ENCODE measurements at regions not wholly inside any gene's neighbourhood (a gene's known extent, or its start where the extent isn't known, plus 50 kb on each side); places are given as distances from the start of the nearest gene placed in this dataset.

DNA sequence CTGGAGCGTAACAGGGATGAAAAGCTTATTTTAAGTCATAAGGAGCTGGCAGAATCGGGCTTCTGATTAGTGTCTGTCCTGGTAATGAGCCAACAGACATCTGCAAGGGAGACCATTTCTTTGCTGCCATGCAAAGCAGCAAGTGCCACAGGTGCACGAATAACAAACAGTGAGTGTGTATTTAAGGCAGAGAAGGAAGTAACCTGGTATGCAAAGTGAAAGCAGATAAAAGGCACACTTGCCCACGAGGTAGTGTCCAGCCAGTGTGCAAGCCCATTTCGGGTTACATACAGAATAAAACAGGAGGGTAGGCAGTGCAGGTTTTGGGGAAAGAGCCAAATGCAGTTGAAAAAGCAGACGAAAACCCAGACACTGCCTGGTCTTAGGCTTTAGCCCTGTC, 1153.7 kb downstream of the SI start:
- DNase-seq, result no peak

DNA sequence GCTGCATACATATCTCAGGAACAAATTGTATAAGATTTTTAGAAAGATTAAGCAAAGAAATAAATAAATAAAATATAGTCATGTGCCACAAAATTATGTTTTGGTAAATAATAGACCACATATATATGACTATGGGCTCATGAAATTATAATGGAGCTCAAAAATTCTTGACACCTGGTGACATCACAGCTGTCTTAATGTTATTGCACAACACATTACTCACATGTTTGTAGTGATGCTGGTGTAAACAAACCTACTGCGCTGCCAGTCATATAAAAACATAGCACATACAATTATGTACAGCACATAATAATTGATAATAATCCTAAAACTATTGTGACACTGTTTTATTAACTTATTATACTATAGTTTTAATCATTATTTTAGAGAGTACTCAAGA, 1159.1 kb downstream of the SI start:
- DNase-seq, result no peak

DNA sequence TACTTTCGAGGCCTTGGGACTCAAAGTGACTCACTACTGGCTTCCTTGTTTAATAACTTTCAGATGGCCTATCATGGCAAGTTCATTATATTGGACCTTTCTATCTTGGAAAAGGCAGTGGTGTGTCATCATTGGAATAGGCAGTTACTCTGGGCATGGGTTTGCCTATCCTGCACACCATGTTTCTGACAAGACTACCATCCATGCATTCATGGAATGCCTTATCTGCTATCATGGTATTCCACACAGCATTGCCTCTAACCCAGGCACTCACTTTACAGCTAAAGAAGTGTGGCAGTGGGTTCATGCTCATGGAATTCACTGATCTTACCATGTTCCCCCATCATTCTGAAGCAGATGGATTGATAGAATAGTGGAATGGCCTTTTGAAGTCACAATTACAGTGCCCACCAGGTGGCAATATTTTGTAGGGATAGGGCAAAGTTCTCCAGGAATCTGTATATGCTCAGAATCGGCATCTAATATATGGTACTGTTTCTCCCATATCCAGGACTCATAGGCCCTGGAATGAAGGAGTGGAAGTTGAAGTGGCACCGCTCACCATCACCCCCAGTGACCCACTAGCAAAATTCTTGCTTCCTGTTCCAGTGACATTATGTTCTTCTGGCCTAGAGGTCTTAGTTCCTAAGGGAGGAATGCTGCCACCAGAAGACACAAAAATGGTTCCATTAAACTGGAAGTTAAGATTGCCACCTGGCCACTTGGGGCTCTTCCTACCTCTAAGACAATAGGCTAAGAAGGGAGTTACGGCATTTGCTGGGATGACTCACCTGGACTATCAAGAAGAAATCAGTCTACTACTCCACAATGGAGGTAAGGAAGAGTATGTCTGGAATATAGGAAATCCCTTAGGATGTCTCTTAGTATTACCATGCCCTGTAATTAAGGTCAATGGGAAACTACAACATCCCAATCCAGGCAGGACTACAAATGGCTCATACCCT, 1161.4 kb downstream of the SI start:
- DNase-seq, result no peak

DNA sequence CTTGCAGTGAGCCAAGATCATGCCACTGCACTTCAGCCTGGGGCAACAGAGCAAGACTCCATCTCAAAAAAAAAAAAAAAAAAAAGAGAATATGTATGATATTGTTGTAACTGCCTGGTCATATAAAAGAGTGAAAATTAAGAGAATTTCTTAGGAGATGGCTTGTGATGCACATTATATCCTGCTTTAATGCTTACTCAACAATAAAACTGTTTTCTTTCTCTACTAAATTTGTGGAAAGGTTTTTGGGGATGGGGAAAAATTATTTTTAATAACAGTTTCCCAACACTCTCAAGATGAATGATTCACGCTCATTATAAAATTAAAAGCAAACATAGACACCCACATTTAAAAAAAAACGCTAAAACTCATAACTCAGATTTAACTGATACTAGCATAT, 1163.0 kb downstream of the SI start:
- no peak for DNase-seq

DNA sequence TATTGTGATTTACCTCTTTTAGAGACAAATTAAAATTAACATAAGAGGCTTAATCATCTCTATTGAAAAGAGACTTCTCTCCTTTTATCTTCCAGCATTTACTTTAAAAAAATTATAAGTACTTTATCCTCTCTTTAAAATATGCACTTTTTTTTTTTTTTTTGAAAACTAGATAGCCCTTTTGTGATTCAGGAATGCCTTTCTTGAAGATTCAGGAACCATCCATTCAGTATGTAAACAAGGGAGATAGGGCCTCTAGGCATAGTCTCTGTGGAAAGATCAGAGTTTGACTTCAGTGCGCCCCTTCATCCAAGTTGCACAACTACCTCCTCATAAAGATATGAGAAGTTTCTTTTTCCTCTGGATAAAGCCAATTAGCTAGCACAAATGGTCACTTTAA, 1163.7 kb downstream of the SI start:
- DNase-seq, result no peak

DNA sequence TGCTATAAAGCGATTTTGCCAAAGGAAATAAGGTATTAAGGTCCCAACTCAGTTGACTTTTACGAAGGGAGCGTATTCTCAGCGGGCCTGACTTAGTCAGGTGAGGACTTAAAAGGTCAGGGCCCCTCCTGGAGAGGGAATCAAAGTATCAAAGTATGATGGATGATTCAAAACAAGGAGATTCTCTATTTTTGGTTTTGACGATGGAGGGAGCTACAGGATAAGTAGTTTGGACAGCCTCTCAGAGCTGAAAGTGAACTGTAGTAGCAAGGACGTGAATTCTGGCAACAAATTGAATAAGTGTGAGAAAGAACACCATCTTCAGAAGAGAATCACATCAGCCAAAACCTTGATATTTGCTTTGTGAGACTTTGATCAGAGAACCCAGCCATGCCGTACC, 1186.5 kb downstream of the SI start:
- no peak for DNase-seq

DNA sequence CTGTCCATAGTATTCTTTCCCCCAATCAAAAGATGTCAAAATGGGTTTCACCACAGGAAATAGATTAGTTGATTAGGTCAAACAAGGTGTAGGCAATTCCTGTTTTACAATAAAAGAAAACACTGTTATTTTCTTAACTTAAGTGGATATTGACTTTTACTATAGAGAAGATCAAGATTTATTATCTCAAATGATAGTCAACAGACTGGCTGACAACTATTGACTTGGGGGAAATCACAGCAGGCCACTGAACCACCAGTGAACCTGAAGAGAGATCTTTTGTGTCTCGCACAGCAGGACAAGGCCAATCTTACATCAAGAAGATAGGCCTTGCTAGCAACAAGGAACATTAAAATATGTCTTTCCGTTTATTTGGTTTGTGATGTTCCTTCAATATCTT, 1187.6 kb downstream of the SI start:
- no peak for DNase-seq

DNA sequence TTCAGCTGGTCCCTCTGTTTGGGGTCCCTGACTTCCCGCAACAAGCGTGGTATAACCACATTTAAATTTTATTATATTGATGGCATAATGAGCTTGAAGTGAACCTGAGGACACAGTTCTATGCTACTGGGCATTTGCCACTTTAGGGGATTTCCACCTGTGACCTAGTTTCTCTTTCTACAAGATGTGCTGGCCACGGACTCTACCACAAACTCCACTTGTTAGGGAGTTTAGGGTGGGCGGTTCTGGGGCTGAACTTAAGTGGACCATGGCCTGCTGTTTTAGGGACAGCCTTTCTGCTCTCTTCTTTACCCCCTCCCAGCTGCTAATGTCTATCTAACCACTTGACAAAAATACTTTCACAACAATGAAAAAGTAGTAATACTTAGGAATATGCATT, 1199.1 kb downstream of the SI start:
- DNase-seq, result no peak

DNA sequence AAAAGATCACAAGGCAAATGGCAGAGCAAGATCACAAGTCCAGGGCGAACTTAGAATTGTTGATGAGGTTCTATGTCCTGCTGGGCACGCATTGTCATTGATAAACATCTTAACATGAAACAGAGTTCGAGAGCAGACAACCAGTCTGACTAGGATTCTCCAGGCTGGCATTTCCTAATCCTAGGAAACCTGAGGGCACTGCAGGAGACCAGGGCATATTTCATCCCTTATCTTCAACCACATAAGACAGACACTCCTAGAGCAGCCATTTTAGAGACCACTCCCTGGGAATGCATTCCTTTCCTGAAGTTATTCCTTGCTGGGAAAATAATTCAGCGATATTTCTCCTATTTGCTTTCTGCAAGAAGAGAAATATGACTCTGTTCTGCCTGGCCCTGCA, 1199.9 kb downstream of the SI start:
- no peak for DNase-seq

DNA sequence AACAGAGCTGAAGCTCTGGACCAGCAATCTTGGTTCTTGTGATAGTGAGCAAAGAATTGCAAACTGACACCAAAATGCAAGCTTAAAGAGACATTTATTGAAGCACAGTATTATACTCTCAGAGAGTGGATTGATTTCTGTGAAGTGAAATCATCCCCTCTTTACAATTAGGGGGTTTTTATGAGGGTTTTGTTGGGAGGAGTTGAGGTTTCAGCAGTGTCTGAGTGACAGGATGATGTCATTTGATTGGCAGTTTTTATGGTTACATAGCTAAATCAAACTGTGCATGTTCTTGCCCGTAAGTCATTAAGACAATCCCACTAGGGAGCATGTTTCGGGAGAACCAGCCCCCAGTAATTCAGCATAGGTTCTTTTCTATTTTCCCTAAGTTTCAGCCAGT, 1200.5 kb downstream of the SI start:
- no peak for DNase-seq

DNA sequence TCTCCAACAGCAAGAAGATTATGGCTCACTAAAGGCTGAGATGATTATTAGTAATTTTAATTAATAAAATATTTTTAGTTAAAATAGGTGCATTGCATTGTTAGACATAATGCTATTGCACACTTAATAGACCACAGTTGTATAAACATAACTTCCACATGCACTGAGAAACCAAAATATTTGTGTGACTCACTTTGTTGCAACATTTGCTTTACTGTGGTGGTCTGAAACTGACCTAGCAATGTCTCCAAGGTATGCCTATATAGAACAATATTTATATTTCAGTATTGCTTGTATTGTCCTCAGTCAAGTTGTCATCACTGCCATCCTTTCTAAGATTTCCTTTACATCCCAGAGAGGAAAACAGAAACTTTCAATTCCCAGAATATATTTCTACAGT, 1215.2 kb downstream of the SI start:
- DNase-seq, result no peak

DNA sequence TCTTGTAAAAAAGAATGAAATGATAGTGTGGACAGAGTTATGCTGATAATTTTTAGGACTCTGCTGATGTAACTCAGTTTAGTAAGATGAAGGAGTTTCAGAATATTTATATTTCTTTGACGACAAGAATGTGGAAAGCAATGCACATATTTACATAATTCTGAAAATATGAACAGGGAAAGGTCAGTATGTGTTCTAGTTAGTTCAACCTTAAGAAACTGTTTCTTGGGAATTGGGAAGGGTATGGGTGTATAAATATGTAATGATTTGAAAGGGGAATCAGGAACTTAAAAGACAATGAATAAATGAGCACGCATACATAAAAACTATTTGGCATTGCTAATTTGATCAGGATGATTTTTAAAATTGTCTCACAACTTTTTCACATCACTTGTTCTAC, 1226.1 kb downstream of the SI start:
- DNase-seq, result no peak

DNA sequence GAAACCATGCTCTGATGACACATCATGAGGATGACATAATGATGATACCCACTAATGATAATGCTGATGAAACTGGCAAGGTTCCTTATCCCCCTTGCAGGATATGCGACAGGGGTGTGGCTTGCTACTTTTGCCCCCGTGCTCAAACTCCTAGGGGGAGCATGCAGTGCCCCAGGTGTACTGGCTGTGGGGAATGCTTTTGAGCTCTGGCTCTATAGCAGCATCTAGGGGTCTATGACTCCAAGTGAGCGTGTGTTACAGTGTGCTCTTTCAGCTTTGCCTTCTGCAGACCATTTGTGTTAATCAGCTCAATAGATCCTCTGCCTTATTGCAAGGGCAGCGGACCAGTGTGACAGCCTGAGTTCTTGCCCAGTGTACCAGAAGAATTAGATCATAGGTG, 1239.5 kb downstream of the SI start:
- no peak for DNase-seq

DNA sequence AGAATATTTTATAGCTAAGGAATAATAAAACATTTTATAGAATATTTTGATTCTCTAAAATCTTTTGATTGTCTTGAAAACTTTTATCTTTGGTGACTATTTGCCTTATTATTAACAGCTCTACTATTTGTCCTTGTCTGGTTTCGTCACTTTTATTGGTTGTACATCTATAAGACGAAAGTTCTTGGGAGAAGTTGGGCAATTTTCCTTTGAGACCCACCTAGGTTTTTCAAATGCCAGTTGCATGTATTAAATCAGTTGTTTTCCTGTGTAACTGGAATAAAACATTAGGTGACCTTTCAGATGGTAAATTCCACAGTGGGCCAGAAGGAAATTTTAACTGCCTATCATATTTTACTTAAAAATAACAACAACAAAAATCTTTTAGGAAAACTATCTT, 1245.7 kb downstream of the SI start:
- no peak for DNase-seq

DNA sequence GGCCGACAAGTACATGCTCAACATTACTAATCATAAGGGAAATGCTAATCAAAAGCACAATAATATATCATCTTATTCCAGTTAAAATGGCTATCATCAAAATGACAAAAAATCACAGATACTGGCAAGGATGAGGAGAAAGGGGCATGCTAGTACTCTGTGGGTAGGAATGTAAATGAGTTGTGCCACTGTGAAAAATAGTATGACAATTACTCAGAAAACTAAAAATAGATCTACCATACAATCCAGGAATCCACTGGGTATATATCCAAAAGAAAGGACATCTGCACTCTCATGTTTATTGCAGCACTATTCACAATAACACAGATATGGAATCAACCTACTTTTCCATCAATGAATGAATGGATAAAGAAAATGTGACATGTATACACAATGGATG, 1256.5 kb downstream of the SI start:
- DNase-seq, result no peak

DNA sequence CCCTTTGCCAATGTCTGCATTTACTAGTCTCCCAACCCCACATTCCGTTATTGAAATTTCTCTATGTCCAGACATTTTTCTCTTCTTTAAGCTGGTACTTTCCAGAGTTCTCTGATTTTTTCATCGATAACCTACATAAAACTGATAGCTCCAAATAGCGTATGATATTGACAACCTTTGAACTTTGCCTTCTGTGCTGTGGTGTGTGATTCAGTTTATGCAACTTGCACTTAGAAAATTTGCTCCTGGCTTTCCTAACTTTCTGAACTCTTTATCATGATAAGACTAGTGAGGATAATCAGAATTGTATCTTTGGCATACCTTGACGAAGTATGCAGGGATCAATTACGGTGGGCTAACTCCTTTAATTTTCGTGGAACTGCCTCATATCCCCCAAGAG, 1261.3 kb downstream of the SI start:
- DNase-seq, result no peak

DNA sequence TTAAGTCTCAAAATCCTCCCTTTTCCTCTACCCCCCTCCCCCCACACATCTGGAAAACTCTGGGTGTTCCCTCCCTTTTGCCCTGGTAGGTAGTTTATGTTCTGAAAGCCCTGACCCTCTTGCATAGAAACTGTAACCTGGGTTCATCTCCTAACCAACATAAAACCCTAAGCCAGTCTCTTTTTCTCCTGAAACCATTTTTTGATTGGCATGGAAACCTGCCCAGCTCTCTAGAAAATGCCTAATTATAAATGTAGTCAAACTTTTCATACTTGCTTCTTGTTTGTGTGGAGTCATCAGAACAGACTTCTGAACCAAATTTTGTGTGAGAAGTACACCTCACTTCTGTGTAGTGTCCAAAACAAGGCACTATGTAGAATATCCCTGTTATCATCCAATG, 1264.4 kb downstream of the SI start:
- DNase-seq, result no peak

DNA sequence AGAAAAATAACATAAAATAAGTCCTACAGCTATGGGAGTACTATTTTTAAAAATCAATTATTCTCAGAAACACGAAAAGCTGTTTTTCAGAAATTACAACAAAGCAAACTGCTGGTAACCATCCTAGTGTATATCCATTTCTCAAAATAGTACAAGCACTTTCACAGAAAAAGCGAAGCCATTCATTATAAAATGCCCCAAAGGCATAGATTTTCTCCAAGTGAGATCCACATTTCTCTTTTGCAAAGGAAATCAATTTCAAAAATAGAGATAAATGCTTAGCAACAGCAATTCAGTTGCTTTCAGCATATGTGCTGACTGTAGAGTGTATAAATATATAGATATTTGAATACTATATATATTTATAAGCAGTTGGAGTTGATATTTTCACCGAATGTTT, 1266.3 kb downstream of the SI start:
- DNase-seq, result no peak

DNA sequence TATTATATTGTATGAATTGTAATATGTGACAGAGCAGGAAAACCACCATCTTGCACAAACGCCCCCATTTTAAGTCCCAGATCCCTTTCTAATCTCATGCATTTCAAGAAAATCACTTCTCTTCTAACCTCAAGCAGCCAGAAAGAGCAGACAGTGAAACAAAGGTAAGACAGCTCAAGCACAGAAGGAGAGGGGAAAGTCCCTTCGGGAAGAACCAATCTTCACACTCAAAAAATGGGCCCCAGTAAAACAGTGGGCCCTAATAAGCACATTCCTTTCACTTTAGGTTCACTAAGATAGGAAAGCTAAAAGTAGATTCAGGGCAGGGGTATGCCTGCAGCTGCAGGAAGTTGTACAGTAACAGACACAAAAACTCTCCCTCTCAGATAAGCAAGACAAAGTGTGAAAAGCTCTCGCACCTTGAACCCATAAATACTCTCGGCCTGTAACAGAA, 1268.7 kb downstream of the SI start:
- DNase-seq, result no peak

DNA sequence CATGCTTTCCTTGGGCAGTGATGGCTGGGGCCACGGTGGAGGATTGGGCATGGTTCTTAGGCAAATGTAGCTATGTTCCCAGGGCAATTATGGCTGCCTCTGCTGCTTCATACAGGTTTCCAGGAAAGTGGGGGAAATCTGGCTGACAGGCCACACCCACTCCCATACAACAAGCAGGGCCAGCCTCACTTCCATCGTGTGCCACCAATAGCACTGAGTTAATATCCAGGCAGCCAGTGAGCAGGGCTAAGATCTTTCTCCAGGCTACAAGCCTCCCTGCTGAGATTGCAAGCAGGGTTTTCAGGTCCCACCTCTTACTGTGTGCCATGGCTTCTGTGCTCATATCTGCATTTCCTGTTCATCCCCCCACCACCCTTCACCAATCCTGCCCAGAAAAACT, 1291.9 kb downstream of the SI start:
- DNase-seq, result no peak

DNA sequence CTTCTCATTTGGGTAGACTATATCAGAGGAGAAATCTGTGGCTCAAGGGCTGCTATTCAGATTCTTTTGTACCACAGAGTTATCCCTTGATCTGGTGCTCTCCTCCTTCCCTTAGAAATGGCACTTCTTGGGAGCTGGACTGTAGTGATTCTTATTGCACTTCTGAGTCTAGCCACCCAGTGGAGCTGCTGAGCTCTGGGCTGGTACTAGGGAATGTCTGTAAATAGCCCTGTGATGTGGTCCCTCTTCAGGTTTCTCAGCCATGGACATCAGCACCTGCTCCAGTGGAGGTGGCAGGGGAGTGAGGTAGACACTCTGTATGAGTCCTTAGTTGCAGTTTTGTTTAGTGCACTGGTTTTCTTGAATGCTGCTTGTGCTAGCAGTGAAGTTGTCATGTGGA, 1292.6 kb downstream of the SI start:
- DNase-seq, result no peak

DNA sequence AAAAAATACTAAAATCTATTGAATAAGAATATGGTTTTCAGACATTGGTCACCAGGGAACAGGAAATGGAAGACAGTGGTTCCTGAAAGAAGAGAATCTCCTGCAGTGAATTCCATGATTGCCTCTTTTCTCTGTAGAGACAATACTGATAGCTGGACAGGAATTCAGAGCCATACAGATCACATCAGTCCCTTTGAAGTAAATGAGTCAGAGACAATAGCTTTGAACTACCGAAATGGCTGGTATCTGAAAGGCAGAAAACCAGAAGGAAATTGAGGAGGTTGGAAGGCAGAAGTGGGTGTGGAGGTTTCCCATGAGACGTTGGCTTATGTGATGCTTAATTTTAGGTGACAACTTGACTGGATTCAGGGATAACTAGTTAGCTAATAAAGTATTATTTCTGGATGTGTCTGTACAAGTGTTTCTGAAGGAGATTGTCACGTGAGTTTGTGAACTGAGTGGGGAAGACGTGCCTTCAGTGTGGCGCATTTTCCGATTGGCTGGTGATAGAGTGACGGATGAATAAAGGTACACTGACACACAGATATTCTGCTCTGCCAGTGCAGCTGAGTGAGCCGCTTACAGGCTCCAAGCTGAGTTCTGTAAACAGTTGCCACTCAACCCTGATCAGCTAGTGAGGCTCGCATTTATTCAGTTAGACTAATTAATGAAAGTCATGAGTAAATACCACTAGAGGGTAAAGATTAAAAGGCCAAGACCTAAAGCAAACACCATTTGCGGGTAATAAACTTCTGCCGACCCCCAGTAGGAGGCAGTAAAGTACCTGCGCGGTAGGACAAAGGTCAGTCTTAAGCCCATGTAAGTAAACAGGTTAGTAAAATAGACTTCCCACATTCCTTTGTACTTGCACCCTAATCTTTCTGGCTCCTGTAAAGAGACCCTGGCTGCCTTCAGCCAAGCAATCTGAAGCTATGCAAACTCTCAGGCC, 1298.6 kb downstream of the SI start:
- no peak for DNase-seq

DNA sequence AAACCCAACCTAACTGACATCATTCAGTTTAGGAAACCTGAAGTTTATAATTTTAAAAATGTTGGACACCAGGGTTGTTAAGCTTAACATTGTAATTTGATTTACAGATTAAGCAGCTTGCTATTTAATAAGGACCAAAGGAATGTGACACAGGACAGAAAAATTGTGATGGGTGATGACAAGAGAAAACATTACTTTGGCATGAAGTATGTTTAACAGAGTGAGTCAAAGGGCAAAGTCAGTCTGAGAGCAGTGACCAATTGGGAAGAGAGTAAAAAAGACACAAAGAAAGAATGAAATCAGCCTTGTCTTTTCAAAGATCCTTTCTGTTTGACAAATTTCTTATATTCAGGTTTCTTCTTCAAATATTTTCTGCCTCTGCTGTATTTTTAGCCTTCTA, 1301.6 kb downstream of the SI start:
- no peak for DNase-seq

DNA sequence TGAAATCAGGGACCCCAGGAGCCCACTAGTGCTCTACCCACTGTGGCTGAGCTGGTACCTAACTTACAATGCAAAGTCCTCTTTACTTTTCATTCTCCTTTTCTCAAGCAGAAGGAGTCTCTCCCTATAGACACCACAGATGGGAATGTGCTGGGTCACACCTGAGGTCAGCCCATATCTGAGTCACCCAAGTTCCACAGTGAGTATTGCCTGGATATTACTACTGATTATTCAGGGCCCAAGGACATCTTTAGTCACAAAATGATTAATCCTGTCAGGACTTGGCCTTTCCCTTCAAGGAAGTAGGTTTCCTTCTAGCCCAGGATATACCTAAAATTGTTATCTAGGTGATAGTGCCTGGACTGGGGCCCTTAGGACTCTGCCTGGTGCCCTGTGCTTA, 1305.2 kb downstream of the SI start:
- no peak for DNase-seq
